HTR-8/SVneo (cell line): ENCODE measurements at regions not wholly inside any gene's neighbourhood (a gene's known extent, or its start where the extent isn't known, plus 50 kb on each side); places are given as distances from the start of the nearest gene placed in this dataset.
"Not testable (repeated sequence)": the region's sequence is repeated elsewhere in the genome, so short reads cannot be mapped to it uniquely, and the experiment has no call there.

Experiments used
- DNase-seq: peaks from one replicate; pipeline ENCODE4 v3.0.0; 2011; ENCODE audit warnings: low spot score, mixed read lengths; ENCODE audit not compliant: insufficient read length
- FAIRE-seq: peaks from 2 replicates; lab custom pipeline; 2011; peaks lifted over from hg19 to GRCh38; lab: Jason Lieb, UNC

GRCh38 chr20:25992146-25992545, 295.5 kb upstream of the ZNF337 start:
- FAIRE-seq: no peak
- no peak for DNase-seq

DNA sequence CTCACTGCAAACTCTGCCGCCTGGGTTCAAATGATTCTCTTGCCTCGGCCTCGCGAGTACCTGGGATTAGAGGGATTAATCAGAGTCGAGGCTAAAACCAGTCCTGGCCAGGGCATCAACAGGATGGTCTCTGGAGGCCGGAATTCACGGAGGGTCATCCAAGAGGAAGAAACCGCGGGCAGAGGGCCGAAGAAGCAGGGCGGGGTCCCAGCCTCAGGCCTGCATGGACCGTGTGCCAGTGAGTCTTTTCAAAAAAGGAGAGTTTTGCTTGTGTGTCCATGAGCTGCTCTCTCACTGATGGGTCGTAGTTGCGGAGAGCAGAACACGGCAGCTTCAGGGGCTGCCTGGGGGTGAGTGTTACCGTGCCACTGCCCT, 295.1 kb upstream of the ZNF337 start:
- no peak for FAIRE-seq
- DNase-seq: no peak

DNA sequence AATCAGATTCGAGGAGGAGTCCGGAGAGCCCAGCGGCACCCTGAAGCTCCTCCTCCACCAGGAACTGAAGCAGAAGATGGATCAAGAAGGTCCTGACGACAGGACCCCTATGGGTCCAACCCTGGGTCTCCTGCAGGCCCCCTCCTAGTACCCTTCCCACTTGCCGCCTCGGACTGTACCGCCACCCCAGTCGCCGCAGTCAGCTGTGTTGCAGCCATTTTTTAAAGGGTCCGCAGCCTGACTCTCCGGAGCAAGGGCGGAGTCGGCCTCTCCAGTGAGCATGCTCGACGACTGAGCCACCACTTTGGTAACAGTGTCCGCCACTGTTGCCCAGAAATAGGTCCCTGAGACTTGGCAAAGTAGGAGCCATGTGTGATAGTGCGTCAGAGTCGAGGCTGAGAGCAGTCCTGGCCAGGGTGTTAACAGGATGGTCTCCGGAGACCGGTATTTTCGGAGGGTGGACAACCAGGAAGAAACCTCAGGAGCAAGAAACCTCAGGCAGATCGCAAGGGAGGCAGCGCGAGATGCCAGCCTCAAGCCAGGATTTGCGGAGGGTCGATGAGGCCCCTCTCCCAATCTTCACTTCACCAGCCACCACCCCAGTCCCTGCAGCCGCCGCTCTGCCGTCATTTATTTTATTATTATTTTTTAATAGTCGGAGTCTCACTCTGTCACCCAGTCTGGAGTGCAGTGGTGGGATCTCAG, 294.6 kb upstream of the ZNF337 start:
- FAIRE-seq (no peak), DNase-seq (no peak)

DNA sequence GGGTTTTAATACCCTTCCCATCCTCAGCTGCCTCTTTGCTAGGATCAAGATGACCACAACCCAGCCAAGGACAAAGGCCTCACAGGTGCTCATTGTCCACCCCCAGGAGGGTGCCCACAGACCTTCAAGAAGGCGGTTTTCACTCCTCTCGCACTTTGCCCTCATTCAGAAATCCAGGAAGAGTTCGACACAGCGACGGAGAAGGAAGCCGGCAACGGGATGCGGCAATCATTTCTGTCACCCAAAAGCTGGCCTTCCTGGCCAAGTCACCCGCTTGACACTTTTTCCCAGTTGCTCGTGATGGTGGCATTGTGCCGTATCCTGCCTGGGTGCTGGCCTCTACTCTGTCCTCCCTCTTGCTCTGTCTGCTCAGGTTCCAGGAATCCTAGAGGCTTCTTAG, 293.0 kb upstream of the ZNF337 start:
- not testable (repeated sequence) for DNase-seq, FAIRE-seq

GRCh38 chr20:25989196-25989595, 292.5 kb upstream of the ZNF337 start:
- DNase-seq (no peak), FAIRE-seq (no peak)

DNA sequence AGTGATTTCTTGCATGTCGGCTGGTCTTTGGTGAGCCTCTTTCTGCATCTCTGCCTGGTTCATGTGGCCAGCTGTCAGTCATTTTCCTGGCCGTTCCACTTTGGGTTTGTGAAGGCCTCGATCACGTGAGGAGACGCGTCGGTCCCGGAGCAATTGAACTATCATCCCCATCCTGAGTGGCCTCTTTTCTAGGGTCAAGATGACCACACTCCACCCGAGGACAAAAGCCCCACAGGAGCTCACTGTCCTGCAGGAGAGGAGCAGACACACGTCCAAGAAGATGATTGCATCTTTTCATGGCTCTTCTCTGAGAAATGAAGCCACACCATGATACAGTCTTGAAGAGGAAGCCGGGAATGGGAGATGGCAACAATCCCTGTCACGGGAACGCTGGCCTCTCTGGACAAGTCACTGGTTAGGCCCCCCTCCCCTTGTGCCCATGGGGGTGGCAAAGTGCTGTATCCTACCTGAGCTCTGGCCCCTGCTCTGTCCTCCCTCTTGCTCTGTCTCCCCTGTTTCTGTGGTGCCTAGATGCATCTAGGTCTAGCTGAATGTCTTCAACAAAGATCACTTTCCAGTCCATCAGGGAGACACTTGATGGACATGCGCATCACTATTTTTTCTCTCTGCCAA, 291.4 kb upstream of the ZNF337 start:
- not testable (repeated sequence) for FAIRE-seq, DNase-seq

DNA sequence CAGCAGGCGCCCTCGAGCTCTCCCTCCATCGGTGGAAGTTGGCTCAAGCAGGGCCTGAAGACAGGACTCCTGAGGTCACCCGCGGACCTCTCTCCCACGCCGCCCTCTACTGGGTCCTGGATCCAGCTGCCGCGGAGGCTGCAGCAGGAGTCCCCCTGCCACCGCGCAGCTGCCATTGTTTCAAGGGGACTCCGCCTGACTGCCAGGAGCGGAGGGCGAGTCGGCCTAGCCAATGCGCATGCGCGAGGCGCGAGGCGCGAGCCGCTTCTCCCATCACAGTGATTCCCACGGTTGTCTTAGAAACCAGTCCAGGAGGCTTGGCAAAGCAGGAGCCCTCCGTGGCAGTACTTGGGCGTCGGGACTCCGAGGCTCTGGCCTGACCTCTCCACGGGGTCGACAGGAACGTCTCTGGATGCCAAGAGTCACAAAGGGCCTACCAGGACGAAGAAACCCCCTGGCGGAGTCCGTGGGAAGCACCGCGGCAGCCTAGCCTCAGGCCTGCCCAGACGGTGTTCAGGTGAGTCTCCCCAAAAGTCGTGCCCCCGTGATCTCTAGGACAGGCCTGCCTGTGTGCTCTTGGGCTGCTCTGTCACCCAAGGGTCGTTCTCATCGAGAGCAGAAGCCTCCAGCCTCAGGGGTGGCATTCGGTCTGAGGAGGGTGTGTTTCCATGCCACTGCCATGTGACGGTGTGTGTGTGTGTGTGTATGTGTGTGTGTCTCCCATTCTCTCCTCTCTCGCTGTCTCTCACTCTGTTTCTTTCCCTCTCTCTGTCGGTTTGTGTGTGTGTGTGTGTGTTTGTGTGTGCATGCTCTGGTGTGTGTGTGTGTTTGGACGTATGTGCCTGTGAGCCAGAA, 290.6 kb upstream of the ZNF337 start:
- FAIRE-seq: peak; percentile 75
- no peak for DNase-seq

- no peak for FAIRE-seq
- no peak for DNase-seq
These were observed 288.9 kb upstream of the ZNF337 start for GRCh38 chr20:25985597-25985996.

DNA sequence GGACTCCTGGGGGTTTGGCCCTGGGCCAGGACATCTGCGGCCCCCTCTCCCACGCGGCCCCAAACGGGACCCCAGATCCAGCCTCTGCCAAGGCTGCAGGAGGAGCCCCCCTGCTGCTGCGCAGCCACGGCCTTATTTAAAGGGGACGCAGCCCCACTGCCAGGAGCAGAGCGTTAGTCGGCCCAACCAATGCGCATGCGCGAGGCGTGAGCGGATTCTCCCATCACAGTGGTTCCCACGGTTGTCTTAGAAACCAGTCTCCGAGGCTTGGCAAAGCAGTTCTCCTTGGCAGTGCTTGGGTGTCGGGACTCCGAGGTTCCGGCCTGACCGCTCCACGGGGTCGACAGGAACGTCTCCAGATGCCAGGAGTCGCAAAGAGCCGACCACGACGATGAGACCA, 288.3 kb upstream of the ZNF337 start:
- DNase-seq (no peak), FAIRE-seq (no peak)

DNA sequence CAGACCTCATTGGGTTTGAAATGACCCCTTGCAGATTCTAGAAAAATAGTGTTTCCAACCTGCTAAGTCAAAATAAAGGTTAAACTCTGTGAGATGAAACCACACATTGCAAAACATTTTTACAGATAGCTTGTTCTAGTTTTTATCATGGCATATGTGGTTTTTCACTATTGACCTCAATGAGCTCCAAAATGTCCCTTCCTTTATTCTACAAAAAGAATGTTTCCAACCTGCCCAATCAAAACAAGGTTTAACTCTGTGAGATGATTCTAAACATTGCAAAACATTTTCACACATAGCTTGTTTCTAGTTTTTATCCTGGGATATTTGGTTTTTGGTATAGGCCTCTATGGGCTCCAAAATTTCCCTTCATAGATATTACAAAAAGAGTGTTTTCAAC, 286.0 kb upstream of the ZNF337 start:
- FAIRE-seq, DNase-seq: not testable (repeated sequence)

DNA sequence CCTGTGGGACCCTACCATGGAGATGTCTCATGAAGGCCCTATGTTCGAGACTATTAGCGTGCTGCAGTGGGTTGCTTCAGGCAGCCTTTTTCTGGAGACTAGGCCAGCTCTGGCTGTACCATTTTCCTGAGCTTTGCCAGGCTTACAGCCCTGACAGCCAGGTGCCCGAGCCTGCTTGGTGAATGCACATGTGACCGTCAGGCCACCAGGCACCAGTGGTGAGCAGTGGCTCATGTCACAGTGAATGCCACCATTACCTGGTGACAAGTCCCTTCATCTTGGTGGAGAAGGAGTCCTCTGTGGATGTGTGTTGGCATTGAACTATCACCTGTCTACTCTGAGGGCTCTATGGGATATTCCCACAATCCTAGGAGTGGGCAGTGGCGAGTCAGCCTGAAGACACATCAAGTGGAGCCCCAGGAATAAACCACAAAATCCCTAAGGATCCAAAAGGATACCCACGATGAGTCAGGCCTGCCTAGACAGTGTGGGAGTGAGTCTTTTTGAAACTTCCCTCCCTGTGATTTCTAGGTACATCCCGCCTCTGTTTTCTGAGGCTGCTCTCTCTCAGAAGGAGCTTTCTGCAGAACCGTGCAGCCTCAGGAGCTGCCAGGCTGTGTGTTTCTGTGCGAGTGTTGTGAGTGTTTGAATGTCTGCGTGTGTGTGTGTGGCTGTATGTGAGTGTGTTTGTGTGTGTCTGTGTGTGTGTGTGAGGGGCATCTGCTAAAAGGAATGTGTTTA, 282.0 kb upstream of the ZNF337 start:
- not testable (repeated sequence) for FAIRE-seq, DNase-seq

- not testable (repeated sequence) for DNase-seq, FAIRE-seq
These were observed 279.2 kb upstream of the ZNF337 start for GRCh38 chr20:25975816-25976215.

DNA sequence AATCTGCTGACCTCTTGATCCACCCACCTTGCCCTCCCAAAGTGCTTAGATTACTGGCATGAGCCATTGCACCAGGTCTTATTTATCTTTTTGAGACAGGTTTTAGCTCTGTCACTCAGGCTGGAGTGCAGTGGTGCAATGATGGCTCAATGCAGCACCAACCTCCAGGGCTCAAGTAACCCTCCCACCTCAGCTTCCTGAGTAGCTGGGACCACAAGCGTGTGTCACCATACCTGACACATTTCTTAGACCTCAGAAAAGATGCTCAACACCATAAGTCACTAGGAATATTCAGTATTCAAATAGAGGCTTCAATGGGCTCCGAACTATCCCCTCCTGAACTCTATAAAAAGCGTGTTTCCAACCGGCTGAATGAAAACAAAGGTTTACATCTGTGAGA, 268.6 kb upstream of the ZNF337 start:
- DNase-seq, FAIRE-seq: not testable (repeated sequence)

- DNase-seq, FAIRE-seq: not testable (repeated sequence)
These were observed 257.2 kb upstream of the ZNF337 start for GRCh38 chr20:25953876-25954275.

DNA sequence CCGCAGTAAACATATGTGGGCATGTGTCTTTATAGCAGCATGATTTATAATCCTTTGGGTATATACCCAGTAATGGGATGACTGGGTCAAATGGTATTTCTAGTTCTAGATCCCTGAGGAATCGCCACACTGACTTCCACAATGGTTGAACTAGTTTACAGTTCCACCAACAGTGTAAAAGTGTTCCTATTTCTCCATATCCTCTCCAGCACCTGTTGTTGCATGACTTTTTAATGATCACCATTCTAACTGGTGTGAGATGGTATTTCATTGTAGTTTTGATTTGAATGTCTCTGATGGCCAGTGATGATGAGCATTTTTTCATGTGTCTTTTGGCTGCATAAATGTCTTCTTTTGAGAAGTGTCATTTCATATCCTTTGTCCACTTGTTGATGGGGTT, 238.6 kb upstream of the ZNF337 start:
- not testable (repeated sequence) for DNase-seq, FAIRE-seq

DNA sequence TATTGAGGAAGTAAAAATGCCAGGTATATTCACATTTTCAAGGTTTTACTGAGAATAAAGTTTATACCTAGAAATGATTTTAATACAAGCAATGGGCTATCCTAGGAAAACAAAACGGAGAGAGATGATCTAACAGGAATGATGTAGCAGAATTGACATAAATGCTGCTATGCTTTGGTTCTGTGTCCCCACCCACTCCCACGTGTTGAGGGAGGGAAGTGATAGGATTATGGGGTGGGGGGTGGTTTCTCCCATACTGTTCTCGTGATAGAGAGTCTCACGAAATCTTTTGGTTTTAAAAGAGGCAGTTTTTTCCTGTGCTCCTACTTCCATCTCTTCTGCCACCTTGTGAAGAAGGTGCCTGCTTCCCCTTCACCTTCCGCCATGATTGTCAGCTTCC, 236.2 kb upstream of the ZNF337 start:
- not testable (repeated sequence) for FAIRE-seq, DNase-seq

GRCh38 chr20:25932170-25932569, 235.5 kb upstream of the ZNF337 start:
- DNase-seq: peak; percentile 0
- FAIRE-seq: not testable (repeated sequence)

DNA sequence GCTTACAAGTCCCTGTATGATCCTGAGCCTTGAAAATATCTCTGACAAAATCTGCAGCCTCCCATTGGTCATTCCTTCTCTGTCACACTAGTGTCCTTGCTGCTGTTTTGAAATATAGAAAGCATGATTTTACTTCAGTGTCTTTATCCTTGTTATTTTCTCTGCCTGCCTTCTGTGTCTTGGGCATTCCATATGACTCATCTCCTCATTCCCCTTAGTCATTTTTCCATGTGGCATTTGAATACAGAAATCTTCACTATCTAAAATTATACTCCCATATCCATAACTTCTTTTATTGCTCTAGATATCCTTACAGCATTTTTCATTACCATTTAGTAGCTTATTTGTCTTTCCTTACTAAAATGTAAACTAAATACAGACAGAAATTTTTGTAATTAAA, 205.7 kb upstream of the ZNF337 start:
- FAIRE-seq, DNase-seq: not testable (repeated sequence)

- not testable (repeated sequence) for DNase-seq, FAIRE-seq
These were observed 202.0 kb upstream of the ZNF337 start for GRCh38 chr20:25898663-25899062.

GRCh38 chr20:25879096-25879495, 182.4 kb upstream of the ZNF337 start:
- FAIRE-seq, DNase-seq: not testable (repeated sequence)
